ENCODE measurements at regions not wholly inside any gene's neighbourhood (a gene's known extent, or its start where the extent isn't known, plus 50 kb on each side); places are given as distances from the start of the nearest gene placed in this dataset.
"Not testable (repeated sequence)": the region's sequence is repeated elsewhere in the genome, so short reads cannot be mapped to it uniquely, and the experiment has no call there.

DNA sequence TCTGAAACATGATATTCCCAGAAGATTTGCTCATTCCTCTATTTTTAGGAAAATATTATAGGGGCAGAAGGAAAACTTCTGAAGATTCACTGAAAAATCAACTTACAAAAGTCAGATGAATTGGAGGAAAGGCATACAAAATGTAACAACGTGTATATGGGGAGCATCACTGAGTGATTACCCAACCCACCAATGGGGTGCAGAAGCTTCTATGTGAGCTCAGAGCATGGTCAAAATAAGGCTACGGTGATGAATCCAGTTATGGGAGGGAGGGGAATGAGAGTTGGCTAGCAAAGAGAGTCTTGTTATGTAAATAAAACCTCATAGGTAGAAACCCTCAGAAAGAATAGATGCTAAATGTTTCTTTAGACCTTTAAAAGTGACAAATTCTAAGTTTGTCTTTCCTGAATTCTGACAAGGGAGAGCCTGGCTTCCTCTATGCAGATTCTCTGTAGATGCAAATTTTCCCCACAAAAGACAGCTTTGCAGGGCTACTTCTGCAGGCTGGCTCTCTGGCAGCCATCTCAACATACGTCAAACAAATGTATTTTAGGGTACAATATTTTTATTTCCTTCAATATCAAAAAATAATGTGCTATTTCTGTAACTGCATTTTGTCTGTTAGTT is 171.4 kb upstream of the NDUFV2 start:
- no peak for DNase-seq (ENCODE audit: insufficient read length, low spot score)
- FAIRE-seq: no peak
- TF ChIP-seq POU2F2 (IDR thresholded peaks at IDR 0.05; ENCODE audit: low read depth, low read length): no peak
- TF ChIP-seq POLR2AphosphoS5 (IDR thresholded peaks at IDR 0.05; ENCODE audit: low read depth, low read length): no peak
- no peak for TF ChIP-seq TAF1 (IDR thresholded peaks at IDR 0.05; ENCODE audit: low read depth, low read length)
- no peak for TF ChIP-seq PAX5 (IDR thresholded peaks at IDR 0.05; ENCODE audit: insufficient read depth, low read length, severe bottlenecking)
- no peak for TF ChIP-seq POLR2A (IDR thresholded peaks at IDR 0.05; ENCODE audit: low read depth, low read length)
- no peak for TF ChIP-seq SPI1 (IDR thresholded peaks at IDR 0.05; ENCODE audit: low read depth, low read length)

DNA sequence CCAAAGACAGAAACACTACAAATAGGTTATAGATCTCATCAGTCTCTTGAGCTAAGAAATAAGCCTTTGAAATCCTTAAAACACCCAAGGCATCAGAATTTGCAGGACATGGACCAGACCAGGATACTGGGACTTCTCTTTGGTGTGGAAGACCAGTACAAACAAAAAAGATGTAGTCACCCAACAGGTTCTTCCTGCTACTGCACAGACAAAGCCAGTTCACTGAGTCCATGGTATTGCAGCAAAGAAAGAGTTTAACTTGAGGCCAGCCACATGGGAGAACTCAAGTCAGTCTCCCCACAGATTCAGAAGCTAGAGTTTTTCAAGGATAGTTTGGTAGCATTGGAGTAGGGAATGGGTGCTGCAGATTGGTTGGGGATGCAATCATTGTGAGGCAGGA is 169.6 kb upstream of the NDUFV2 start:
- FAIRE-seq: no peak

DNA sequence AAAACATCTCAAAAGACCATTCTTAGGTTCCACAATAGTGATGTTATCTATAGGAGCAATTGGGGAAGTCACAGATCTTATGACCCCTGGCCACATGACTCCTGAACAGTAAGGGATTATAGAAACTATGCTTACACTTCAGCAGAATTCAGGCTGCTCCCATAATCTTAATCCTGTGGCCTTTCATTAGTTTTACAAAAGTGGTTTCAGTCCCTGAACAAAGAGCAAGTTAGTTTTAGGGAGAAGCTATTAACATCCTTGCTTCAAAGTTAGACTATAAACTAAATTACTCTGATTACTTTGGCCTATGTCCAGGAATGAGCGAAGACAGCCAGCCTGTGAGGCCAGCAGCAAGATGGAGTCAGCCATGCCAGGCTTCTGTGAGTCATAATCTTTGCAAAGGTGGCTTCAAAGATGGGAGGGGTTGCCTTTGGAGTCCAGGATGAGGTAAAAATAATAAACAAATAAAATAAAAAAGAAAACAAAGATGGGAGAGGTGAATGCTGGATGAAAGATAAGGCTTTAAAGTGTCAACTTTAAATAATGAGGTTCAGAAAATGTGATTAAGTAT is 168.7 kb upstream of the NDUFV2 start:
- FAIRE-seq: no peak
- TF ChIP-seq POLR2AphosphoS5 (IDR thresholded peaks at IDR 0.05; ENCODE audit: low read depth, low read length): no peak
- TF ChIP-seq PAX5 (IDR thresholded peaks at IDR 0.05; ENCODE audit: insufficient read depth, low read length, severe bottlenecking): no peak
- no peak for TF ChIP-seq POU2F2 (IDR thresholded peaks at IDR 0.05; ENCODE audit: low read depth, low read length)
- TF ChIP-seq SPI1 (IDR thresholded peaks at IDR 0.05; ENCODE audit: low read depth, low read length): no peak
- TF ChIP-seq TAF1 (IDR thresholded peaks at IDR 0.05; ENCODE audit: low read depth, low read length): no peak
- TF ChIP-seq POLR2A (IDR thresholded peaks at IDR 0.05; ENCODE audit: low read depth, low read length): no peak
- DNase-seq (ENCODE audit: insufficient read length, low spot score): no peak

More for the DNA sequence above, 169.6 kb upstream of the NDUFV2 start:
- TF ChIP-seq PAX5 (IDR thresholded peaks at IDR 0.05; ENCODE audit: insufficient read depth, low read length, severe bottlenecking) (no peak), TAF1 (IDR thresholded peaks at IDR 0.05; ENCODE audit: low read depth, low read length) (no peak), POU2F2 (IDR thresholded peaks at IDR 0.05; ENCODE audit: low read depth, low read length) (no peak), POLR2A (IDR thresholded peaks at IDR 0.05; ENCODE audit: low read depth, low read length) (no peak), POLR2AphosphoS5 (IDR thresholded peaks at IDR 0.05; ENCODE audit: low read depth, low read length) (no peak), SPI1 (IDR thresholded peaks at IDR 0.05; ENCODE audit: low read depth, low read length) (no peak)
- no peak for DNase-seq (ENCODE audit: insufficient read length, low spot score)

GRCh38 chr18:8935346-8935745 is 167.2 kb upstream of the NDUFV2 start:
- not testable (repeated sequence) for FAIRE-seq; DNase-seq (ENCODE audit: insufficient read length, low spot score)

- DNase-seq (ENCODE audit: insufficient read length, low spot score) (no peak), FAIRE-seq (no peak)
- TF ChIP-seq POU2F2 (IDR thresholded peaks at IDR 0.05; ENCODE audit: low read depth, low read length): no peak
- no peak for TF ChIP-seq POLR2A (IDR thresholded peaks at IDR 0.05; ENCODE audit: low read depth, low read length)
Observed at GRCh38 chr18:8936619-8937018, 165.9 kb upstream of the NDUFV2 start.

DNA sequence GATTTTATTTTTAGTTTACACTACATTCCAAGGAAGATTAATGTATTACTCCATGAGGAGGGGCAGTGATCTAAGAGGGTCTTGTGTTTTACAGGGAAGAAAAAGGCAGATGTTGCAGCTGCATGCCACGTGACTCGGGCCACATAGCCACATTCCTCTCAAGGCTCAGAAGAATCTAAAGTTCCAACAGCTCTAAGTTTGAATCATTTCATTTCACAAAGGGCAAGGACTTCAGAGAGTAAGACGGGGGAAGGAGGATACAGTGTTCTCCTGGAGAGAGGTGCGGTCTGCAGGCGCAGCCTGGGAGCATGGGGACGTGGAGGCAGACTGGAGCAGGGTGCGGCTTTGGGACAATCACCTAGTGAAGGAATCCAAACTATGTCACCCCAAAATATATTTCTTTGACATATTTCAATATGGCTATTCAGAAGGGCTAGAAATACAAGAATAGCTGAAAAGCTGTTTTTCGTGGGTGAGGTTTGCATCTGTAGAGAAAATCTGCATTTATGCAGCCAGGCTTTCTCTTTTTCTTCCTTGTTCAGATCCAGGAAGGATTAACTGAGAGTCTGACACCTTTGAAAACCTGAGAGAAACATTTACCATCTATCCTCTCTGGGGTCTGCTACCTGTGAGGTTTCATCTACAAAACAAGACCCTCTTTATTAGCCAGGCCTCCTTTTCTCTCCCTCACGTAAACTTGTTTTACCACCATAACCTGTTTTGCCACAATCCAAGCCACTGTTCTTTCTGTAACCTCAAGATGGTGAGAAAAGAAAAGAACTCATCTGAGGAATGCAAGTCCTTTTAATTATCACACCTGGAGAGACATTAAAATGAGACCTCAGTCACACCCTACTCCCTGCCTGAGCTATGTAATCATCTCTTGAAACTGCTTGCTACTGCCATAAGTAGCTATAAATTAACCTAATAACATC is 165.1 kb upstream of the NDUFV2 start:
- DNase-seq (ENCODE audit: insufficient read length, low spot score): no peak
- no peak for FAIRE-seq

DNA sequence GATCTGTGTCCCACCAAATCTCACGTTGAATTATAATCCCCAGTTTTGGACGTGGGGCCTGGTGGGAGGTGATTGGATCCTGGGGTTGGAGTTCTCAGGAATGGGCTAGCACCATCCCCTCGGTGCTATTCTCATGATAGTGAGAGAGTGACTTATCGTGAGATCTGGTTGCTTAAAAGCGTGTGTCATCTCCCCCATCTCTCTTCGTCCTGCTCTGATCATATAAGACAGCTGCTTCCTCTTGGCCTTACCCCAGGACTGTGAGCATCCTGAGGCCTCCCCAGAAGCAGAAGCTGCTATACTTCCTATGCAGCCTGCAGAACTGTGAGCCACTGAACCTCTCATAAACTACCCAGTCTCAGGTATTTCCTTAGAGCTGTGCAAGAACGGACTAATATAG is 163.7 kb upstream of the NDUFV2 start:
- no peak for FAIRE-seq
- DNase-seq (ENCODE audit: insufficient read length, low spot score): no peak
- TF ChIP-seq POLR2AphosphoS5 (IDR thresholded peaks at IDR 0.05; ENCODE audit: low read depth, low read length) (no peak), SPI1 (IDR thresholded peaks at IDR 0.05; ENCODE audit: low read depth, low read length) (no peak), PAX5 (IDR thresholded peaks at IDR 0.05; ENCODE audit: insufficient read depth, low read length, severe bottlenecking) (no peak), POLR2A (IDR thresholded peaks at IDR 0.05; ENCODE audit: low read depth, low read length) (no peak), TAF1 (IDR thresholded peaks at IDR 0.05; ENCODE audit: low read depth, low read length) (no peak), POU2F2 (IDR thresholded peaks at IDR 0.05; ENCODE audit: low read depth, low read length) (no peak)

More for the DNA sequence above, 165.1 kb upstream of the NDUFV2 start:
- TF ChIP-seq POU2F2 (IDR thresholded peaks at IDR 0.05; ENCODE audit: low read depth, low read length): no peak
- TF ChIP-seq PAX5 (IDR thresholded peaks at IDR 0.05; ENCODE audit: insufficient read depth, low read length, severe bottlenecking): no peak
- TF ChIP-seq SPI1 (IDR thresholded peaks at IDR 0.05; ENCODE audit: low read depth, low read length): no peak

GRCh38 chr18:8942021-8942908 is 160.2 kb upstream of the NDUFV2 start:
- FAIRE-seq (no peak), DNase-seq (ENCODE audit: insufficient read length, low spot score) (no peak)
- TF ChIP-seq POU2F2 (IDR thresholded peaks at IDR 0.05; ENCODE audit: low read depth, low read length) (no peak), PAX5 (IDR thresholded peaks at IDR 0.05; ENCODE audit: insufficient read depth, low read length, severe bottlenecking) (no peak), POLR2A (IDR thresholded peaks at IDR 0.05; ENCODE audit: low read depth, low read length) (no peak), TAF1 (IDR thresholded peaks at IDR 0.05; ENCODE audit: low read depth, low read length) (no peak), POLR2AphosphoS5 (IDR thresholded peaks at IDR 0.05; ENCODE audit: low read depth, low read length) (no peak), SPI1 (IDR thresholded peaks at IDR 0.05; ENCODE audit: low read depth, low read length) (no peak)

DNA sequence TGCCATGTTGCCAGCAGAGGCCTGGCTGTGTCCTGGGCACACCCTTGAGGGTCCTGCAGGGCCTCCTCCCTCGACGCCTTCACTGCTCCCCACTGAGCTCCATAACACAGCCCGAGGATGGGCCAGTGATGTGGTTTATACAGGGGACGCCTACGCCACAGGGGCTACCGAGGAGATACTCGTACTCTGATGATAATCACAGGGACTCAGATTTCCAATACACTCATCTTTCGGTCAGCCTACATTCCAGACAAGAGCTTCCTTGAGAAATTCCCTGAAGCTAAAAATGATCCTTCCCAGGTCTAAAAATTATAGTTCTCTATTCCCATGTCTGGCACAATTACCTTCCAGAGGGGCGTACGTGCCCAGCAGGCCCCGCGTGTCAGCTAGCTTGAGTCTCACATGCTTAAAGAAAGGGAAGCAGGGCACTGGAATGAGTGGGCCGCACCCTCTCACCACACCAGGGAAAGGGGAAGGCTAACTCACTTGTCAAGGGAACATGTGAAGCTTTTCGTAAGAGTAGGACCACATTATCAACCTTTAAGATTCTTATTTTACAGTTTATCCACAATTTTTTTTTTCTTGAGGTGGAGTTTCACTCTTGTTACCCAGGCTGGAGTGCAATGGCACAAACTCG is 159.5 kb upstream of the NDUFV2 start:
- FAIRE-seq (no peak), DNase-seq (ENCODE audit: insufficient read length, low spot score) (no peak)
- no peak for TF ChIP-seq POLR2AphosphoS5 (IDR thresholded peaks at IDR 0.05; ENCODE audit: low read depth, low read length)
